ENCODE measurements at regions not wholly inside any gene's neighbourhood (a gene's known extent, or its start where the extent isn't known, plus 50 kb on each side); places are given as distances from the start of the nearest gene placed in this dataset.

DNA sequence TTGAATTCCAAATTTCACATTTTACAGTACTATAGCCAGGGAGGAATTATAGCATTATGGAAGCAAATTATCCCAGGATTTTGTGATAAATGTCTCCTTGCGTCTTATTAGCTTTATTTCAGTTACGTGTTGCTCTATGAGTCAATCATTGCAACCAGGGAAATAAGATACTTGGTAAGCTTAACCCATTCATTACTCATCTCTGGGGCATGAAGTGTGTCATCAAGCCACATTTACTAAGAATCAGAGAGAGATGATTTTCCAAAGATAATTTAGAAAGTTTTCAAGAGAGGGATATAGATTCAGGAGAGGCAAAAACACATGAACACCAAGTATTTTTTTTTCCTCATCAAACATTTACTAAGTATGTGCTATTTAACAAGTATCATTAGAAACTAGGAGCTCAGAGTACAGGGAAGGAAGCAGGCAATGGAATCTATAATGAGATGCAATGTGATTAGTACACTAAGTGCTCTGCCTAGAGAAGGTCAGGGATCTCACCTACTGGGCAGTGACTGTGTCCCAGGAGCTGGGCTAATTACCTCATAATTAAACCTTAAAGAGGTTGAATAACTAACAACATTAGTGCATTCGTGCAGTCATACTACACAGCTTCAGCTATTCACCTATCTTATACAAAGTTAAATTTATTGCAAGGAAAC is 217.8 kb upstream of the NXPH2 start:
- Mint-ChIP-seq H3K4me3 (ENCODE audit: unreplicated experiment) (no peak overlapping the region), H3K9me3 (ENCODE audit: unreplicated experiment) (no peaks in the 10 kb centered on the region), H3K27ac (ENCODE audit: unreplicated experiment) (no peak overlapping the region), H3K4me1 (ENCODE audit: unreplicated experiment) (peaks cover 10% of the 10 kb centered on the region), H3K27me3 (ENCODE audit: unreplicated experiment) (peaks cover 23% of the 10 kb centered on the region), H3K36me3 (ENCODE audit: unreplicated experiment) (no peaks in the 10 kb centered on the region)
- DNase-seq (ENCODE audit: extremely low spot score, unreplicated experiment) = no peak
- TF ChIP-seq, protein P1, sequence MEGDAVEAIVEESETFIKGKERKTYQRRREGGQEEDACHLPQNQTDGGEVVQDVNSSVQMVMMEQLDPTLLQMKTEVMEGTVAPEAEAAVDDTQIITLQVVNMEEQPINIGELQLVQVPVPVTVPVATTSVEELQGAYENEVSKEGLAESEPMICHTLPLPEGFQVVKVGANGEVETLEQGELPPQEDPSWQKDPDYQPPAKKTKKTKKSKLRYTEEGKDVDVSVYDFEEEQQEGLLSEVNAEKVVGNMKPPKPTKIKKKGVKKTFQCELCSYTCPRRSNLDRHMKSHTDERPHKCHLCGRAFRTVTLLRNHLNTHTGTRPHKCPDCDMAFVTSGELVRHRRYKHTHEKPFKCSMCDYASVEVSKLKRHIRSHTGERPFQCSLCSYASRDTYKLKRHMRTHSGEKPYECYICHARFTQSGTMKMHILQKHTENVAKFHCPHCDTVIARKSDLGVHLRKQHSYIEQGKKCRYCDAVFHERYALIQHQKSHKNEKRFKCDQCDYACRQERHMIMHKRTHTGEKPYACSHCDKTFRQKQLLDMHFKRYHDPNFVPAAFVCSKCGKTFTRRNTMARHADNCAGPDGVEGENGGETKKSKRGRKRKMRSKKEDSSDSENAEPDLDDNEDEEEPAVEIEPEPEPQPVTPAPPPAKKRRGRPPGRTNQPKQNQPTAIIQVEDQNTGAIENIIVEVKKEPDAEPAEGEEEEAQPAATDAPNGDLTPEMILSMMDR (IDR thresholded peaks at IDR 0.05) = no peak

DNA sequence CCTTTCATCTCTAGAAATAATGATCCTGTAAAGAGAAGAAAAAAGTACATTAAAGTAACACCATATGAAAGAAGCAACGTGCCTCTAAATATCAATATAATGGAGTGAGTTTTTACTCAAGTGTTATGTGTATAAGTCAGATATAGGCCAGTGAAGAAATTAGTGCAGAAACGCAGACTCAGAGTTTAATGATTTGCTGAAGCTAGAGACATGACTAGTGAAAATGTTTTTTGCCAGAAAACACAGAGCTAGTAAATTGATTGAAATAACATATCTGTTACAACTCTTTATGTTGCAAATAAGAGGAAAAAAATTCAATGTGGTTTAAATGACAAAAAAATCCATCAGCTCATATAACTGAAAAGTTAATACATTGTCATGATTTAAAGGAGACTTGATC is 217.2 kb upstream of the NXPH2 start:
- H3K27me3 Mint-ChIP-seq (ENCODE audit: unreplicated experiment) = peaks cover 24% of the 10 kb centered on the region
- H3K36me3 Mint-ChIP-seq (ENCODE audit: unreplicated experiment) = no peaks in the 10 kb centered on the region
- H3K9me3 Mint-ChIP-seq (ENCODE audit: unreplicated experiment) = peaks cover under 1% of the 10 kb centered on the region
- peaks cover 10% of the 10 kb centered on the region for H3K4me1 Mint-ChIP-seq (ENCODE audit: unreplicated experiment)
- DNase-seq (ENCODE audit: extremely low spot score, unreplicated experiment) = no peak
- TF ChIP-seq, protein P1 (IDR thresholded peaks at IDR 0.05) = no peak
- no peak overlapping the region for H3K4me3 Mint-ChIP-seq (ENCODE audit: unreplicated experiment)
- H3K27ac Mint-ChIP-seq (ENCODE audit: unreplicated experiment) = no peak overlapping the region

DNA sequence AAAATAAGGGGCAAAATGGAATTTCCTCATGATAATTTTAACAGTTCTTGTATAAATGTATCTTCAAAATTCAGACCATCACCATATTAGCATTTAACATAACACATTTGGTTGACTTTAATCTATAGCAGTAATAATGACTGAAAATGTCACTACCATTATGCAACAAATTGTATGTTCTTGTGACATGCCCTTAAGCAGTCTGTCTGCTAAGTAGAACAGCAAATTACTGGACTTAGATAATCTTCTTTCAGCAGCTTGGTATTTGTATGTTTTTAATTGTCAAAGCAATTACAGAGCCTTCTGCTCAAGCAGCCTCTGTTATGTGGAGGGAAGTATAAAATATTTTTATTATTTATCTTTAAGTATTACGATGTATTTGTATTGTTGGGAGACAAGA is 214.3 kb upstream of the NXPH2 start:
- H3K27ac Mint-ChIP-seq (ENCODE audit: unreplicated experiment) = no peak overlapping the region
- no peak for DNase-seq (ENCODE audit: extremely low spot score, unreplicated experiment)
- no peaks in the 10 kb centered on the region for H3K36me3 Mint-ChIP-seq (ENCODE audit: unreplicated experiment)
- H3K27me3 Mint-ChIP-seq (ENCODE audit: unreplicated experiment) = peaks cover 15% of the 10 kb centered on the region
- H3K9me3 Mint-ChIP-seq (ENCODE audit: unreplicated experiment) = peaks cover 5% of the 10 kb centered on the region
- no peak overlapping the region for H3K4me3 Mint-ChIP-seq (ENCODE audit: unreplicated experiment)
- TF ChIP-seq, protein P1 (IDR thresholded peaks at IDR 0.05) = no peak
- peaks cover 8% of the 10 kb centered on the region for H3K4me1 Mint-ChIP-seq (ENCODE audit: unreplicated experiment)

DNA sequence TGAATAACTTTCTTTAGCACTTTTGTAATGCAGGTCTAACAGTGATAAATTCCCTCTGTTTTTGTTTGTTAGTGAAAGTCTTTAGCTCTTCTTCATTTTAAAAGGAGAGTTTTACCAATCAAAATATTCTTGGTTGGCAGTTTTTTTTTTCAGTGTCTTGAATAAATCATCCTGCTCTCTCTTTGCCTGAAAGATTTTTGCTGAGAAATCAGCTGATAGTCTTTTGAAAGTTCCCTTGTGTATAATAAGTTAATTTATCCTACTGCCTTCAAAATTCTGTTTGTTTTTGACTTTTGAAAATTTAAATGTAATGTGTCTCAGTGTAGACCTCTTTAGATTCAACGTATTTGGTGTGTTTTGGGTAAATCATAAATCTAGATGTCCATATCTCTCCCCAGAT is 205.7 kb upstream of the NXPH2 start:
- TF ChIP-seq, protein P1 (IDR thresholded peaks at IDR 0.05) = no peak
- Mint-ChIP-seq H3K36me3 (ENCODE audit: unreplicated experiment) (peaks cover 7% of the 10 kb centered on the region), H3K9me3 (ENCODE audit: unreplicated experiment) (peaks cover 34% of the 10 kb centered on the region), H3K4me1 (ENCODE audit: unreplicated experiment) (no peaks in the 10 kb centered on the region), H3K27me3 (ENCODE audit: unreplicated experiment) (peaks cover 3% of the 10 kb centered on the region), H3K27ac (ENCODE audit: unreplicated experiment) (no peak overlapping the region), H3K4me3 (ENCODE audit: unreplicated experiment) (no peak overlapping the region)
- DNase-seq (ENCODE audit: extremely low spot score, unreplicated experiment) = no peak

DNA sequence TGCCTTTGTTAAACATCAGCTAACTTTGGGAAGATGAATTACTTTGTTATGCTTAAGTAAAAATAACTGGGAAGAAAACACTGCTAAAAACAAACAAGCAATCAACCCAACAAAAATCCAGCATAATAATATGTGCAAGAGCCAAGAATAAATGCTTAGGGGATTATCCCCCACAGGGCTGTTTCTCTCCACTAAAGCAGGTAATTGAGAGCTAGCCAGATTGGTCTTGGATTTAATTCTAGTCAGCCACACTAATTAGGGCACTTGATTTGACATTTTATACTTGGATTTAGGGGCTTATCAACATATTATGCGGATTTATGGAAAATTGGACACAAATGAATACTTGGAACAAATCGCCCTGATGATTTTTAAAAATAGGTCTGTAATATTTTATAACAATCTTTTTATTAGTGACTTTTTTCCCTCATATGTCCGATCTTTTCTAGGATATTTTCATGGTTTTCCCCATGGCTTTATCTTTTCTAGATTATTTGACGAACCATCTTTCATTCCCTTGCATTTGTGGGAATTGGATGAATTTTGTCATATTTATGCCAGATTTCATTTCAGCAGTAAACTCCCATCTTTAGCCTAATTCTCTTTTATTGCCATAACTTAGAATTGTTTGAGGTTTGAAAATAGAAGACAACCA is 199.1 kb upstream of the NXPH2 start:
- Mint-ChIP-seq H3K4me1 (ENCODE audit: unreplicated experiment) (peaks cover 16% of the 10 kb centered on the region), H3K4me3 (ENCODE audit: unreplicated experiment) (no peak overlapping the region), H3K27ac (ENCODE audit: unreplicated experiment) (no peak overlapping the region), H3K36me3 (ENCODE audit: unreplicated experiment) (peaks cover 1% of the 10 kb centered on the region), H3K27me3 (ENCODE audit: unreplicated experiment) (no peaks in the 10 kb centered on the region), H3K9me3 (ENCODE audit: unreplicated experiment) (peaks cover 22% of the 10 kb centered on the region)
- no peak for DNase-seq (ENCODE audit: extremely low spot score, unreplicated experiment)
- TF ChIP-seq, protein P1 (IDR thresholded peaks at IDR 0.05) = no peak
